Erythroblast (primary cell): ENCODE measurements at regions not wholly inside any gene's neighbourhood (a gene's known extent, or its start where the extent isn't known, plus 50 kb on each side); places are given as distances from the start of the nearest gene placed in this dataset.

ENCODE experiments used
- GATA1 ChIP-seq: IDR thresholded peaks from 2 replicates; pipeline ENCODE4 v1.6.1; 2011; ENCODE audit warnings: low read depth, mild to moderate bottlenecking, control low read depth, low read length, moderate library complexity
- POLR2A ChIP-seq: IDR thresholded peaks from 2 replicates; pipeline ENCODE4 v1.6.1; 2011; ENCODE audit warnings: mild to moderate bottlenecking, low read length

DNA sequence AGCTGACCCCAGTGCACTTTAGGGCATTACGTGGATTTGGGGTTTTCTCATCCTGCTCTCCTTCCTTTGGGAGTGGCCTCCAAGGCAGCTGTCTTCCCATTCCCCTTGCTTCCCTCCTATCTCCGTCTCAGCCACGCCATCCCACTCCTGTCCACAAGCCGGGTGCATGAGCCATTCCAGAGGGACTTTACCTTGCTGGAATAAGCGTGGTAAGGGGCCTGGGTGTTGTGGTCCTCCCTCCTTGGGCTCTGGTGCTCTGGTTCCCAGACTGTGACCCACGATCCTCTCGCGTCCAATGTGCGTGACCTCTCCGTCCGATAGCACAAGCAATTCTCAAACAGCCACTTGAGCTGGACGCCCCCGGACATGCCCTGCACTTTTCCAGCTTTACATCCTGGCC is 60.6 kb upstream of the NKX2-2 start:
- TF ChIP-seq POLR2A (no peak), GATA1 (no peak)
